Fibroblast of gingiva (primary cell): ENCODE measurements at regions not wholly inside any gene's neighbourhood (a gene's known extent, or its start where the extent isn't known, plus 50 kb on each side); places are given as distances from the start of the nearest gene placed in this dataset.
A peak's percentile ranks its signal among the peaks of the same experiment; 100 is the strongest.
"Not testable (repeated sequence)": the region's sequence is repeated elsewhere in the genome, so short reads cannot be mapped to it uniquely, and the experiment has no call there.

Source experiments
- DNase-seq: peaks from one replicate; pipeline ENCODE4 v3.0.0-alpha.2; 2011; ENCODE audit warnings: low read depth

DNA sequence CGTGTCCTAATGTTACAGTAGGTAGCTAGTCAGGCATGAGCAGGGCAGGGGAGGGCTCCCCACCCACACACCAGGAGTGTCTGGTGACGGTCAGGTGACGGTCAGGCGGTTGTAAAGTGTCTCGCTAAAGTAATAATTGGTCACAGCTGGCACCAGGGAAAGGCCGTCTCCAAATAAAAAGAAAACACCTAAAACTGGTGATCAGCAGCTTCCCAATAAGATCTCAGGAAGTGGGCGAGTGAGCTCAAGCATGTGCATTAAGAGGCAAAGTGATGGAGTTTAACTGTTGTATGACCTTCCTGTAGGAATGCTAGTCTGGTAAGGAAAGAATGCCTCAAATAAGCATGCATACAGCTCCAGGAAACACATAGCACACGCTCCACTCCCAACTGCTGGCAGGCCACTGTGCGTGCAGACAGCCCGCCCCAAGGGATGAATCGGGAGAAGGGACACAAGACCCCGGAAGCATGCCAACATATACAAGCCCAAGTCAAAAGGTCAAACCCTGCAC lies 177.1 kb downstream of the RNF144A start:
- DNase-seq: no peak

DNA sequence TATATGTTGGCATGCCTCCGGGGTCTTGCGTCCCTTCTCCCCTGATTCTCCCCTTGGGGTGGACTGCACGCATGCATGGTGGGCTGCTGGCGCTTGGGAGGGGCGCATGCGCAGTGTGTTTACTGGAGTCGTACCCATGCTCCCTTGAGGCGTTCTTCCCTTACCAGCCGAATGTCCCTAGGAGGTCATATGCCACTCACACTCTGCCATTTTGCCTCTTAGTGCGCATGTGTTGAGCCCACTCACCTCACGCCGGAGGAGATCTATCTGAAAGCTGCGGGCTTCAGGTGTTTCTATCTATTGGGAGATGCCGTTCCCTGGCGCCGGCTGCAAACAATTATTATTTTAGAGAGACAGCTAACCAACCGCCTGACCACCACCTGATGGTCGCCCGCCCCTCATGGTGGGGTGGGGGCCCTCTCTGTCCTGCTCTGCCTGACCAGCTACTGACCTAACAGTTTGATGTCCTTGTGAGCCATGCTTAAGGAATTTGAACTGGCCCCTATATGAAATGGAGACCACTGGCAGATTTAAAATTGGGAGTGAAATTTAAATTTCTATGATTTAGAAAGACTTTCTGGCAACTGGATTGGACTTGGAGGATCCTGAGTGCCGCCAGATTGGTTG lies 179.6 kb downstream of the RNF144A start:
- DNase-seq: no peak

DNA sequence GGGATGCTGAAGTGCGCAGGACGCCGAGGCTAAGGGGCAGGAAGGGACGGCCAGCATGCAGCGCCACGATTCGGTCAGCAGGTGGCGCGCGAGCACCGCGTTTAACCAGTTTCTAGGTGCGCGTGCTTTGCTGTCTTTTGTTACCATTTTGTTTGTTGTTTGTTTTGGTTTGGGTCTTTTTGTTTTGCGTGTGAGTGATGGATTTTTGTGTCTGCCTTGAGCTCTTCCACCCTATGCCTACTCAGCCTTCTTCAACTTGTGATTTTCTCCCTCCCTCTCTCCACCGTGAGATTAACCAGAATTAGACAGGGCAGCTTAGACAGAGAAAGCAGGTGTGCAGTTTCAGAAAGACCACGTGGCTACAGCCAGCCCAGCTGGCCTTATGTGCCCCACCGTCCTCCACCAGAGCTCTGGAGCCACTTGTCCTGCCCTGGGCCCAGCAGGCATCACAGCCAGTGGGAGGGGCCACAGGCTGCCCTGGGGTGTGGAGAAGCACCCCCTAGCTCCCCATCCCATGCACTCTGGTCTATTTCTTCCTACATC lies 180.2 kb downstream of the RNF144A start:
- DNase-seq: peak; percentile 34

DNA sequence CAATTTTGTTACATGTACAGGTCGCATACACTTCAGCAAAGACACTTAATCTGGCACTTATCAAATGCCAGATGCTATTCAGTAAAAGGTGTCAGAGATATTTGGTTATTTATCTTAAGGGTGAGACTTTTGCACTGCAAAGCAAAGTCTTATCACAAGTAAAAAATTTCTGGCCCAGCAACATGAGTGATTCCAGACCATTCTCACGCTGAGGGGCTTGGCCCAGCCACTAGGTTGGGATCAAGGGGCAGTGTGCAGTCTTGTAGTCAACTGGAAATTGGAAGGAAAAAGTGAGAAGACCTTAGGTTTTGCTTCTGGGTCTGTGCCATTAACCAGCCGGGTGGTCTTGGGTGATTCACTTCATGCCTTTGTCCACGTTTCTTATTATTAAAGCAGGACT lies 181.6 kb downstream of the RNF144A start:
- no peak for DNase-seq

DNA sequence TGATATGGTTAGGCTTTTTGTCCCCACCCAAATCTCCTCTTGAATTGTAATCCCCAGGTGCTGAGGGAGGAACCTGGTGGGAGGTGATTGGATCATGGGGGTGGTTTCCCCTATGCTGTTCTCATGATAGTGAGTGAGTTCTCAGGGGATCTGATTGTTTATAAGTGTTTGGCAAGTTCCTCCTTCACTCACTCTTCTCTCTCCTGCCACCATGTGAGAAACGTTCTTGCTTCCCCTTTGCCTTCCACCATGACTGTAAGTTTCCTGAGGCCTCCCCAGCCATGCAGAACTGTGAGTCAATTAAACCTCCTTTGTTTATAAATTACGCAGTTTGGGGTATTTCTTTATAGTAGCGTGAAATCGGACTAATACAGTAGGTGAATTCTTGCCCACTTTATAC lies 182.5 kb downstream of the RNF144A start:
- DNase-seq: not testable (repeated sequence)

DNA sequence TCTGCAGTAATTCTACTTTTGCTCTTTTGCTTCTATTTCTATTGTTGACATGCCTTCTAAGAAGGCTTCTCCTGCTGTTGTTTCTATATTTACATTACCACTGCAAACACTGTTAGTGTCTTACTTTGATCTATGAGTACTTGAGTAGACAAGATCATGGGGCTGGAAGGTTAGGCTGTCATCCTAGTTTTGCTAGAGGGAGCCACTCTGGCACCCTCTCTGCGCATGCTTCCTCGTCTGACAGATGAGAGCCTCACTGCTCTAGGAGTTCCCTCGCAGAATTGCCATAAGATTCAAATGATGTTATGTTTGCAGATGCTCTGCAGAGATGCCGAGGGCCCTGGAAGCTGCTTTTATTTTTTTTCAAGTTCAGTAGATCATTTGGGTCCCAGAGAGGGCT lies 185.6 kb downstream of the RNF144A start:
- DNase-seq: no peak

DNA sequence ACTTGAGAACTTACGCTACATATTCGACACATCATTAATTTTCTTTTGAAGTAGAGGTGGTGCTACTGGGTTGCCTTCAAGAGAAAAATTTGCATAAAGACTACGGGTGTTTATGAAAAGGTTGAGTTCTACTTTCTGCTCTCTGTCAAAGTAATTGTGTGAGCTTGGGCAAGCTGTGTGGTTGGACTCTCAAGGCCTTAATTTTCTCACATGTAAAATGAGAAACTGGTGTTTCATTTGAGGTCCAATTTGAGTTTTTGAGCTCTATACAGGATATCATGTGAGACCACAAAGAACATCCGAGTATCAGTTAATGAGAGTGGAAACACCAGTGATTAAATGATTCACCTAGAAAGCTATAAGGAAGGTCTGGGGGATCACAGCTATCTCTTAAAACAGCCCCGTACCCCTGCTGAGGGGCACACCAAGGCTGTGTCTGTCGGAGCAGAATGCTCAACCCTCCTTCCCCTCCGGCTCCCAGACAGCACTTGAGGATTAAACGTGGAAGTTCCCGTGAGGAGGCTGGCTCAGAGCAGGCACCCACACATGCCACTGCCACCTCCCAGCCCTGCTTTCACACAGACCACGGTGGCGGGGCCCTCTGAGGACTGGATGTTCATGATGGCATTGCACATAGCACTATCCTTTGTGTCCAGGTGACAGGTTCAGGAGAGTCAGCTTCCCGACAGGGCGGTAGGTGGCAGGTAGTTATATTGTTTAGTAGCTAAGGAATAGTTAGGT lies 191.8 kb downstream of the RNF144A start:
- DNase-seq: no peak

DNA sequence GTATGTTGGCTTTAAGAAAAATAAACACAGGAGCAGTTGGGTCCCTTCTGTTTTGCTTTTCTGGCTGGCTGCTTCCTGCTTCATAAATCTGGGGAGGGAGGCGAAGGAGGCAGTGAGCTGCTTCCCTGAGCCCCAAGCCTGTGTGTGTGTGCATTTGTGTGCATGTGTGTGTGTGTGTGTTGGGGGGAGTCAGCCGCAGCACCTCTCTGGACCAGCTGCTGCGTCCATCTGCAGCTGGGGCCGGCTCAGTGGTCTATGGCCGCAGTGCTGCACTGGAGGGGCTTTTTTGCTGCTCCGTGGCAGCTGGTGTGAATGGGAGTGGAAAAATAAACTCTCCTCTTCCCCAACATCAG lies 192.3 kb downstream of the RNF144A start:
- no peak for DNase-seq

DNA sequence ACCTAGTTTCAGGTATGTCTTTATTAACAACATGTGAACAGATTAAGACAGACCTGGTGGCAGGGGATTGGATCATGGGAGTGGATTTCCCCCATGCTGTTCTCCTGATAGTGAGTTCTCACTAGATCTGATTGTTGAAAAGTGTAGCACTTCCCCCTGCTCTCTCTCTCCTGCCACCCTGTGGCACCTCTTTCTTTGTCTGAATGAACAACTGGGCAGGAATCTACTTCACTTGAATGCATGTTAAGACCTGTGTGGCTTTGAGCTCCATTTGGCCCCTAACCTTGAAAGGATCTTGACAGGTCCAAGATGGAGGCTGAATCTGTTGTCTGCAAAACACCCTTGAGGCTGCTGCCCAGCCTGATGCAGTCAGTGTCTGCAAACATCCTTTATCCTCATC lies 194.4 kb downstream of the RNF144A start:
- DNase-seq: no peak

DNA sequence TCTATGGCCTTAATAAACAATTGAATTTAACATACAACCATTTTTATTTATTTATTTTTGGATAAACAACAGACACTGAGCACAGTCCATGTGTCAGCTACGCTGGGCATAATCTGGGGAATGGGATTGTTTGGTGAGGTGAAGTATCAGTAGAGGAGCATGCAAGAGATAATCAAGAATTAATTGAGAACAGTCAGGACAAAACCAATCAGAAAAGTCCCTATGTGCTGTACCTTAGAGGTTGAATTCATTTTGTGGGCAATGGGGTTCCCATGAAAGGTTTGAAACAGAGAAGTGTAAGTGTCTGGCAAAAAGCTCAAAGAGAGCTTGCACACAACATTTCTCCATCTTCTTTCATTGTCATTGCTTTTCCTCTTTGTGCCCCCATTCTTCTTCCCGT lies 198.2 kb downstream of the RNF144A start:
- no peak for DNase-seq

DNA sequence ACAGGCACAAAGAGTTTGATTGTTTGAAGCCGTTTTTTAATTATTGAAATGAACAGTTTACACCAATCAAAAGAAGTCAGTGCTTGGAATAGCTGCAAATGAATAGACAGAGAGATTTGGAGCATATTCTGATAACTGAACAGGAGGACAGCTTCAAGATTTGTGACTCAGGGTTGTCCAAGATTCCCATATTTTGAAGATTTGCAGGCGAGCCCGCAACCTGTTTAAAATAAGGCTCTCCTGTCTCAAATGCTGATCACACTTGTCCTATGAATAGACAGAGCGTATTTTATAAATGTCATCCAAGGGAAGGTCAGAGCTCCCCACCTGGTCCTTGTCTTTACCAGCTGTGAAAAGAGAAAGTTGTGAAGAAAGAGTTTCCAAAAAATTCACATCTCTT lies 198.7 kb downstream of the RNF144A start:
- no peak for DNase-seq

DNA sequence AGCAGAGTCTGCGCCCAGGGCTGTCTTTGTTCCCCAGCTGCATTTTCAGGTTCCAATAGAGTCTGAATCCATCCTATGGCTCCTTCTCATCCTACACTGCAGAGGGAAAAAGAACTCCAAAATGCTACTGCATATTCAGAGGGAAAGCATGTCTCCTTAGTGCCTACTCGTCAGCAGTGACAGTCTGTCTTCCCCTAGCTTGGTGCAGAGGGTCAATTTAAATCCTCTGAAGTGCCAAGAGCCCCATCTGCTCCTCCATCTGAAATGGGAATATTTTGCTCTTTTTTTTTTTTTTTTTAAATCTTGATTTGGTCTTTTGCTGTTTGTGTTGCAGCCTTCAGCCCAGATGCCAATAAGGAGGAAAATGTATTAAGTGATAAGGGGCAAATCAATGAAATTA lies 199.3 kb downstream of the RNF144A start:
- no peak for DNase-seq

DNA sequence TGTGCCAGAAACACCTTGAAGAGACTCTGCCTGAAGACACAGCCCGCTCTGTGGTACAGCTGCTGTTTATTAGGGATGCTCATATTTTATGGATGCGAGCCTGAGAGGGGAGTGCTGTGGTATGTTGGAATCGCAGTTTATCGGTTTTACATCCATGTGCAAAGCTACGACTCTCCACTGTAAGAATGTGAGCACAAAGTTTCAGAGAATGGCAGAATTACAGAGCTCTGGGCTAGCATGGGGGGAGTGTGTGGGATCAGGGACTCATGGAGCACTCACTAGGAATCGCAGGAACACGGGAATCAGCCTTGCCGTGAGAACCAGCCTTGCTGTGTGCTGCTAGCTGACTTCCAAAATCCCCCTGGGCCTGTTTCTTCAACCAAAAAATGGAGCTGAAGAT lies 199.9 kb downstream of the RNF144A start:
- no peak for DNase-seq

DNA sequence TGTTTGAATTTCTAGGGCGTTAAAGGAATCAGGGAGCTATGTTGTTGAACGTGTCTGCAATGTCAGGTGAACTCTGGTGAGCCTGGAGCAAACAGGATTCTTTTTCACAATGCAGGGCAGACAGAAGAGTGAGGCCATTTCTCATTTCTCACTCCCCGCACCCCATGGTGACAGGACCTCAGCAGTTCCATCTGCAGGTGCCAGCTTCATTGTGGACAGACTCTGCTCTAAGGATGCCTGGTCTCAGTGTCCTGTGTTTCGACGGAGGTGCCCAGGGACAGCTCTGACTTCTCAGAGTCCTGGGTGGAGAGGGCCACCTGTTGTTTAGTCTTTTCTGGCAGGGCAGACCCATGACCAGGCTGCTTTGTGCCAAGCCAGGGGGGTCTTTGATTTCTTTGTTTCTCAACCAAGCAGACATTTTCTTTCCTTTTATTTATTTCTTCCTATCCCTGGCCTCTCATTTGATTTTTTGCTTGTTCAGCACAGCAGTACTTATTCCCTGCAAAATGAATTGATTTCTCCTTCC lies 201.5 kb downstream of the RNF144A start:
- DNase-seq: no peak

DNA sequence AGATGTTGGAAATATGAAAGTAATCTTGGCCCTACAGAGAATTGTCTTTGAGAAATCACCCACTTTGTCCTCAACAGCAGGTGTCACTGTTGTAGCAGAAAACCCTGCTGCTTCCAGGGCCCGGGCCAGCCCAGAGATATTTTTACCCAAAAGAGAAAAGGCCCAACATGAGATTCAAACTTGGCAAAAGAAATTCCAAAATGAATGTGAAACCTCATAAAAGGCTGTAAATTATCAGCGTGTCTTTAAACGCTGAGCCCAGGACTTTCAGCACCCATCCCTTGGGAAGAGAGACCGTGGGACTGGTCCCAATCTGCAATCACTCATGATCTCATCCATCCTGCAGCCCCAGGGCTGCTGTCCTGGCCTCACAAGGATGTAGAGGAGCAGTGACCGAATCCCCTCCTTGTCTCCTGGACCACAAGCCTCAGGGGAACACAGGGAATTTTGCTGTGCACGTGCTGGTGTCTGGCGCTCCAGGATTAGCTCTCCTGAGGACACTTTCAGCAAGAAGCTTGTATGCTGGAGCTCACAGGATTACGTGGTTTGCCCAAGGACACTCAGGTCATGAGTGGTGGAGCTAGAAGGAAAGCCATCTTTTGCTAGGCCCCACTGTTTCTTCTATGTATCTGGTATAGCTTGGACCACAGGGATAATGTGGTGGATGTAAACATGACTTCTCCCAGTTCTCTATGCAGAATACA lies 202.1 kb downstream of the RNF144A start:
- no peak for DNase-seq

DNA sequence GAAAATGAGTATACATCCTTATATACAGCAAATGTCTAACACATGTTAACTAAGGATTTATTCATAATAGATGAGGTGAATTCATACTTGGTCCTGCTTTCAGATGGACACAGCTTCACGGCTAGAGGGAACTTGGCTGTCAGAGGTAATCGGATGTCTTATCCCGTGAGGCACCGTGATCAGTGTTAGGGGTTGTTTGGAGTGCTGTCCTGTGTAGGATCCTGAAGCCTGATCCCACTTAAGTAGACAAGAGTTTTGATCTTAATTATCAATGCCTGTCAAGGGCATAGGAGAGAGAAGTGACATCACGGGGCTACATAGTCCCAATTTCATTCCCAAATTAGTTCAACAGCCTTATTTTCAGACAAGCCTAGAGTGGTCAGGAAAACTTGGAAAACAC lies 204.6 kb downstream of the RNF144A start:
- no peak for DNase-seq

DNA sequence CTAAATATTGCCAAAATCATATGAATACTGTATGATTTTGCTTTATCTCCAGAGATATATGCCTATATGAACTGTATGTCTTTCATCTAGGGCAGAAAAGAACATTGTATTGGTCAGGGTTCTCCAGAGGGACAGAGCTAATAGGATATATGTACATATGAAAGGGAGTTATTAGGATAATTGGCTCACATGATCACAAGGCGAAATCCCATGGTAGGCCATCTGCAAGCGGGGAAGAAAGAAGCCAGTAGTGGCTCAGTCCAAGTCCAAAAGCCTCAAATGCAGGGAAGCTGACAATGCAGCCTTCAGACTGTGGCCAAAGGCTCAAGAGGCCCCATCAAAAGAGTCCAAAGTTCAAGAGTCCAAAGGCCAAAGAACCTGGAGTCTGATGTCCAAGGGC lies 209.9 kb downstream of the RNF144A start:
- no peak for DNase-seq

DNA sequence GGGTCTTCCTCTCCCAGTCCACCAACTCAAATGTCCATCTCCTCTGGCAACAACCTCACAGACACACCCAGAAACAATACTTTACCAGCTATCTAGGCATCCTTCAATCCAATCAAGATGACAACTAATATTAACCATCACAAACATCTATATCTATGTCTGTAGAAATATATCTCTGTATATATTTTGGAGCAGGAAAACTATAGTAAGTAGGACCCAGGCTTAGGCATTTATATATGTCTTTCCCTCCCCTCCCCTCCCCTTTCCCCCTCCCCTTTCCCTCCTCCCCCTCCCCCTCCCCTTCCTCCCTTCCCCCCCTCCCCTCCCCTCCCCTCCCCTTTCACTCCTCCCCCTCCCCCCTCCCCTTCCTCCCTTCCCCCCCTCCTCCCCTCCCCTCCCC lies 210.5 kb downstream of the RNF144A start:
- no peak for DNase-seq

DNA sequence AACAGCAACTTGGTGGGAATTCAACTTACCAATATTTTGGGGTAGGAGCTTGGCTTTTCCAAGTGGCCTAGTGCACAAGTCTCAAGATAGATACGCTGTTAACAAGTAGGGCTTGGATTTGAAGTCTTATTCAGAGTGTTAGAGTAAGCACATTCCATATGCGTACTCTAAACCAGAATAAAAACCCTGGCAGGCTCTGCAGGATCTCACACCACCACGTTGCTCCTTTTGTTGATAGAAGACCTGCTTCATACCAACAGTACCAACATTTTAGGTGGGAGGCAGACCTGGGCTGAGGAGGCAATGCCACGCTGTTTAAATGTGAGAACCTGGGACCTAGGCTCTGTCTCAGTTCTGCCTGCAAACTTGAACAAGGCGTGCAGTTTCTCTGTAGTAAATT lies 214.0 kb downstream of the RNF144A start:
- no peak for DNase-seq

DNA sequence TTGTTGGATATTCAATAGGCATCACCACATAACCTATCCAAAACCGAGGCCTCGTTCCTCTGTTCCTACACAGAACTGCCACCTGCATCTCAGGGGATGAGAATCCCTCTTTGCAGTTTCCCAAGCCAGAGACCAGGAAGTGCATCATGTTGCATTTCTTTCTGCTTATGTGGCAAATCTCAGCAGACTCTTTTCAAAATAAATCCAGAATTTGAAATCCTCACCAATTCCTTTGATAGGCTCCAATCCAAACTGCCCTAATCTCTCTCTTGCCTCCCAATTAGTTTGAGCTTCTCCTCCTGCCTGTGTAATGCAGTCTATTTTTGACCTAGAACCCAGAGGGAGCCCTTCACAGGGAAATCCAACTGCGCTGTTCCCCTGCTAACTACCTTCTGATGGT lies 215.5 kb downstream of the RNF144A start:
- no peak for DNase-seq

DNA sequence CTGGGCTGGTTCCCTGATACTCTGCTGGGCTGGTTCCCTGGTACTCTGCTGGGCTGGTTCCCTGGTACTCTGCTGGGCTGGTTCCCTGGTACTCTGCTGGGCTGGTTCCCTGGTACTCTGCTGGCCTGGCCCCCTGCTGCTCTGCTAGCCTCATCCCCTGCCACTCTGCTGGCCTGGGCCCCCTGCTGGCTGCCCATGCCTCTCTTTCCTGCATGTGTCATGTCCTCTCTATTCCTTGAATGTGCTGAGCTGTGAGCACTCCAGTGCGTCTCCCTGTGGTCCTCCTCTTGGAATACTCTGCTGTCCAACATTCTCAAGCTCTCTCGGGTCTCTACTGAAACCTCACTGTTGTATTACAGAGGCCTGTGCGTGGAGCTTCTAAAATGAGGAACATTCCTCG lies 216.3 kb downstream of the RNF144A start:
- DNase-seq: no peak

DNA sequence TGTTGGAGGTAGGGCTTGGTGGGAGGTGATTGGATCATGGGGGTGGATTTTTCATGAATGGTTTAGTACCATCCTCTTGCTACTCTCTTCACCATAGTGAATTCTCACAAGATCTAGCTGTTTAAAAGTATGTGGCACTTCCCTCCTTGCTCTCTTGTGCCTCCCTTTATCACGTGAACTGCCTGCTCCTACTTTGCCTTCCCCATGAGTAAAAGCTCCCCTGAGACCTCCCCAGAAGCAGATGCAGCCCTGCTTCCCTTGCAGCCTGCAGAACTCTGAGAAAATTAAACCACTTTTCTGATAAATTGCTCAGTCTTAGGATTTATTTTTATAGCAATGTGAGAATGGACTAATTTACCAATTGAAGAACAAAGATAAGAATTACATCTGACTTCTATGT lies 223.1 kb downstream of the RNF144A start:
- DNase-seq: no peak

DNA sequence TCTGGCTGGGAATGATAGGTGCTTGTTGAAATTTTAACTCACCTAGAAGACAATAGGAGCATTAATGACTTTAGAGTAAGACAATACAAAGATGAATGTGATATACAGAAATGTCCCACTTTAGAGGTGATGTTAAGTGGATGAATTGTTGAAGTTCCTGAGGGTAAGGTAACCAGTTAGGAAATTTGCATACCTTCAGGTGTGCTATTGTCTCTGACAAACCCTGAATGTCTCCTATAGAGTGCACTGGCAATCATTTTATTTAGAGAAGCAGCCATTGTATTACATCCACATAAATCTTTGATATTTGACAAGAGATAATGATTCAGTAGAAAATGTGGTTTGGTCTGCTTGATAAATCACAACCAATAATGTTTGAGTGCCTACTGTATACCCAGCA lies 228.5 kb downstream of the RNF144A start:
- no peak for DNase-seq
